C4-2B (cell line): ENCODE measurements at regions not wholly inside any gene's neighbourhood (a gene's known extent, or its start where the extent isn't known, plus 50 kb on each side); places are given as distances from the start of the nearest gene placed in this dataset.

Experiments used
- CTCF ChIP-seq: fragments of 450-650 bp; conservative IDR thresholded peaks from 2 replicates; pipeline ENCODE4 v1.5.1; 2017; ENCODE audit warnings: mild to moderate bottlenecking
- ZFX ChIP-seq: fragments of 450-650 bp; IDR thresholded peaks from 2 replicates; pipeline ENCODE4 v1.6.1; 2017

- TF ChIP-seq CTCF (no peak), ZFX (no peak)
Observed at GRCh38 chr14:46573498-46573897, 78.1 kb downstream of the RPL10L start.
